ENCODE measurements at regions not wholly inside any gene's neighbourhood (a gene's known extent, or its start where the extent isn't known, plus 50 kb on each side); places are given as distances from the start of the nearest gene placed in this dataset.

DNA sequence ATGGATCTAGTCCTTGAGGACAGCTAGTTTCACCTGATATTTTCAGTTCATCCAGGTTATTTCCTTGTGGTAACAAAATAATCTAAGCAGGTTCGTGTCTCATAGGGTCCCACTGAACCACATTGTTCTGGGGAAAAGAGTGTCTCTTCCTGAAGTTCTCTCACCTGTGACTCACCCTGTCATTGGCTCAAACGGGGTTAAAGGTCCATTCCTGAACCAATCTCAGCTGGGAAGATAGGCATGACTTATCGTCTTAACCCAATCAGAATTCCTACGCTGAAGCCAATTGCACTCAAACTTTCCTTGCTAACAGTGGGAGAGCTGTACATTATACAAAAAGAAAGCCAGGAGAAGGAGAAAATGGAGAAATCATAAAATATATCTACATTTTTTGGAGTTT is 475.8 kb downstream of the TOX3 start:
- Histone ChIP-seq H3K27me3 (replicated peaks; ENCODE audit: insufficient read depth) (no peaks in the 10 kb centered on the region), H3K4me3 (no peak overlapping the region), H3K4me1 (ENCODE audit: control insufficient read depth in 1 of 2, low read depth in 2 of 2) (no peaks in the 10 kb centered on the region), H3K9me3 (no peaks in the 10 kb centered on the region), H3K36me3 (no peaks in the 10 kb centered on the region), H3K27ac (no peak overlapping the region)
- ATAC-seq (ENCODE audit: insufficient number of reproducible peaks, low FRiP score, low read depth) (no peak), DNase-seq (ENCODE audit: low spot score) (no peak)
- no peak for TF ChIP-seq CTCF (IDR thresholded peaks at IDR 0.05)

DNA sequence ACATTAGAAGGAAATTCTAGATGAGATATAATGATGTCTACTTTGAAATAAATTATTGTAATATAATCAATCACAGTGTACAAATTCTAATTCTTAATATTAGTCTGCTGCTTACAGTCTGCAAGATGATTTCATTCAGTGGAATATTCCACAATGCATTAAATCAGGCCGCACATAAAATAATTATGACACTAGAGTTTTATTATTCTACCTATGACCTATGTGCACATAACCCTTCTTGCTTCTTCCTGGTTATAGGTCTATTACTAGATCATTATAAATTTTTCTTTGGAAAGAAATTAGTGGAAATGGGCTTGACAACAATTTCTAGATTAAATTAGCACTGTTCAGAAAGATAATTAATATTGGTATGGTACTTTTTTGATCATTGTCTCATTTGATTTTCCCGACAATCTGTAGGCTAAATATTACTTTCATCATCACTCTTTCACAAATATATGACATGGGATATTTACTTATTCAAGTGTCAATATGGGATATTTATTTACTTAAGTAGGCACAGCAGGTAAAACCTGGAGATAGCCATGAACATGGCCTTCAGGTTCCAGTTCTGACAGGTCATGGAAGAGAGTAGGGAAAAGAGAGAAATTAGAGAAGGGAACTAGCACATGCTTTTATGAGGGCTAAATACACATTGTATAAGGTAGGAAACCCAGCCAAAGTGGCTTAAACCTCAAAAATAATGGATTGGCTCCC is 476.4 kb downstream of the TOX3 start:
- Histone ChIP-seq H3K4me1 (ENCODE audit: control insufficient read depth in 1 of 2, low read depth in 2 of 2) (no peaks in the 10 kb centered on the region), H3K9me3 (no peaks in the 10 kb centered on the region), H3K27me3 (replicated peaks; ENCODE audit: insufficient read depth) (no peaks in the 10 kb centered on the region), H3K4me3 (no peak overlapping the region), H3K36me3 (no peaks in the 10 kb centered on the region), H3K27ac (no peak overlapping the region)
- ATAC-seq (ENCODE audit: insufficient number of reproducible peaks, low FRiP score, low read depth), result no peak
- no peak for TF ChIP-seq CTCF (IDR thresholded peaks at IDR 0.05)
- no peak for DNase-seq (ENCODE audit: low spot score)

GRCh38 chr16:52069866-52070265 is 477.1 kb downstream of the TOX3 start:
- no peak for TF ChIP-seq CTCF (IDR thresholded peaks at IDR 0.05)
- Histone ChIP-seq H3K36me3 (no peaks in the 10 kb centered on the region), H3K9me3 (no peaks in the 10 kb centered on the region), H3K27me3 (replicated peaks; ENCODE audit: insufficient read depth) (no peaks in the 10 kb centered on the region), H3K4me1 (ENCODE audit: control insufficient read depth in 1 of 2, low read depth in 2 of 2) (no peaks in the 10 kb centered on the region), H3K27ac (no peak overlapping the region), H3K4me3 (no peak overlapping the region)
- ATAC-seq (ENCODE audit: insufficient number of reproducible peaks, low FRiP score, low read depth) (no peak), DNase-seq (ENCODE audit: low spot score) (no peak)

GRCh38 chr16:52068447-52069074 is 478.4 kb downstream of the TOX3 start:
- H3K9me3 ChIP-seq, result no peaks in the 10 kb centered on the region
- H3K36me3 ChIP-seq, result no peaks in the 10 kb centered on the region
- no peak for TF ChIP-seq CTCF (IDR thresholded peaks at IDR 0.05)
- no peak for DNase-seq (ENCODE audit: low spot score)
- H3K4me1 ChIP-seq (ENCODE audit: control insufficient read depth in 1 of 2, low read depth in 2 of 2), result no peaks in the 10 kb centered on the region
- no peak for ATAC-seq (ENCODE audit: insufficient number of reproducible peaks, low FRiP score, low read depth)
- H3K4me3 ChIP-seq, result no peak overlapping the region
- no peak overlapping the region for H3K27ac ChIP-seq
- H3K27me3 ChIP-seq (replicated peaks; ENCODE audit: insufficient read depth), result no peaks in the 10 kb centered on the region

- Histone ChIP-seq H3K9me3 (no peaks in the 10 kb centered on the region), H3K4me3 (no peak overlapping the region), H3K4me1 (ENCODE audit: control insufficient read depth in 1 of 2, low read depth in 2 of 2) (no peaks in the 10 kb centered on the region), H3K36me3 (no peaks in the 10 kb centered on the region), H3K27me3 (replicated peaks; ENCODE audit: insufficient read depth) (no peaks in the 10 kb centered on the region), H3K27ac (no peak overlapping the region)
- TF ChIP-seq CTCF (IDR thresholded peaks at IDR 0.05), result no peak
- ATAC-seq (ENCODE audit: insufficient number of reproducible peaks, low FRiP score, low read depth), result no peak
- no peak for DNase-seq (ENCODE audit: low spot score)
Measured at GRCh38 chr16:52066962-52067361, 480.0 kb downstream of the TOX3 start.

Data from thoracic aorta (tissue), 2 donors.